ENCODE measurements at regions not wholly inside any gene's neighbourhood (a gene's known extent, or its start where the extent isn't known, plus 50 kb on each side); places are given as distances from the start of the nearest gene placed in this dataset.

- no peak for DNase-seq (ENCODE audit: low read depth)
Measured at GRCh38 chr18:21162786-21163185, 51.2 kb upstream of the ROCK1 start.

- DNase-seq (ENCODE audit: low read depth): no peak
Measured at GRCh38 chr18:21163647-21164547, 52.3 kb upstream of the ROCK1 start.

GRCh38 chr18:21164548-21165095 lies 53.0 kb upstream of the ROCK1 start:
- no peak for DNase-seq (ENCODE audit: low read depth)

- no peak for DNase-seq (ENCODE audit: low read depth)
Measured at GRCh38 chr18:21167641-21168377, 56.2 kb upstream of the ROCK1 start.

GRCh38 chr18:21168880-21169279 lies 57.3 kb upstream of the ROCK1 start:
- no peak for DNase-seq (ENCODE audit: low read depth)

GRCh38 chr18:21177822-21178221 lies 64.2 kb upstream of the GREB1L start:
- DNase-seq (ENCODE audit: low read depth): no peak

GRCh38 chr18:21179590-21180220 lies 62.3 kb upstream of the GREB1L start:
- peak; percentile 39 for DNase-seq (ENCODE audit: low read depth)

GRCh38 chr18:21180588-21180987 lies 61.4 kb upstream of the GREB1L start:
- no peak for DNase-seq (ENCODE audit: low read depth)

GRCh38 chr18:21181766-21182165 lies 60.3 kb upstream of the GREB1L start:
- no peak for DNase-seq (ENCODE audit: low read depth)

- no peak for DNase-seq (ENCODE audit: low read depth)
Measured at GRCh38 chr18:21183670-21184069, 58.4 kb upstream of the GREB1L start.

- DNase-seq (ENCODE audit: low read depth): no peak
Measured at GRCh38 chr18:21184396-21184996, 57.5 kb upstream of the GREB1L start.

GRCh38 chr18:21187886-21188285 lies 54.1 kb upstream of the GREB1L start:
- no peak for DNase-seq (ENCODE audit: low read depth)

GRCh38 chr18:21191596-21192307 lies 50.3 kb upstream of the GREB1L start:
- no peak for DNase-seq (ENCODE audit: low read depth)
